Keratinocyte (primary cell): ENCODE measurements at regions not wholly inside any gene's neighbourhood (a gene's known extent, or its start where the extent isn't known, plus 50 kb on each side); places are given as distances from the start of the nearest gene placed in this dataset.

ENCODE experiments used
- CTCF ChIP-seq, 3 experiments: IDR thresholded peaks in 1 of 3; conservative IDR thresholded peaks in 1 of 3; optimal IDR thresholded peaks in 1 of 3; 2 replicates in 2 of 3; 3 replicates in 1 of 3; pipeline versions ENCODE3 to v1.5.1; 2011; ENCODE audit warnings: low read length in 3 of 3, mild to moderate bottlenecking in 3 of 3, moderate library complexity in 2 of 3, control low read depth in 1 of 3, inconsistent platforms in 1 of 3; ENCODE audit not compliant: insufficient read depth in 2 of 3; ENCODE audit errors: extremely low read depth in 1 of 3
- EZH2 ChIP-seq: IDR thresholded peaks from one replicate; pipeline ENCODE4 v1.6.1; 2012; ENCODE audit warnings: inconsistent platforms, mild to moderate bottlenecking, low read length, moderate library complexity

GRCh38 chr10:78875331-78875877 lies 193.4 kb upstream of the ZMIZ1 start:
- TF ChIP-seq EZH2 (no peak), CTCF (optimal IDR thresholded peaks at IDR 0.05 in 1 of 3, IDR thresholded peaks at IDR 0.05 in 1 of 3, conservative IDR thresholded peaks at IDR 0.05 in 1 of 3; ENCODE audit: extremely low read depth in 1 of 3, insufficient read depth in 2 of 3, low read length in 3 of 3) (no peak)
